Kidney capillary endothelial cell (primary cell): ENCODE measurements at regions not wholly inside any gene's neighbourhood (a gene's known extent, or its start where the extent isn't known, plus 50 kb on each side); places are given as distances from the start of the nearest gene placed in this dataset.
"Not testable (repeated sequence)": the region's sequence is repeated elsewhere in the genome, so short reads cannot be mapped to it uniquely, and the experiment has no call there.

ENCODE experiments used
- DNase-seq: peaks from one replicate; pipeline ENCODE4 v3.0.0-alpha.2; 2018; ENCODE audit warnings: low spot score

GRCh38 chr2:156005531-156005930 lies 327.0 kb downstream of the NR4A2 start:
- no peak for DNase-seq

GRCh38 chr2:156004459-156004858 lies 328.1 kb downstream of the NR4A2 start:
- DNase-seq = no peak

- DNase-seq = no peak
Observed at GRCh38 chr2:156003780-156004179, 328.7 kb downstream of the NR4A2 start.

- no peak for DNase-seq
Observed at GRCh38 chr2:156001851-156002250, 330.7 kb downstream of the NR4A2 start.

GRCh38 chr2:155997538-155997937 lies 335.0 kb downstream of the NR4A2 start:
- DNase-seq = no peak

GRCh38 chr2:155994315-155994714 lies 338.2 kb downstream of the NR4A2 start:
- no peak for DNase-seq

GRCh38 chr2:155983845-155984244 lies 348.7 kb downstream of the NR4A2 start:
- DNase-seq = no peak

- DNase-seq = no peak
Observed at GRCh38 chr2:155982135-155982534, 350.4 kb downstream of the NR4A2 start.

GRCh38 chr2:155980941-155981560 lies 351.5 kb downstream of the NR4A2 start:
- DNase-seq = no peak

- no peak for DNase-seq
Observed at GRCh38 chr2:155975734-155976133, 356.8 kb downstream of the NR4A2 start.

GRCh38 chr2:155972916-155973315 lies 359.6 kb downstream of the NR4A2 start:
- DNase-seq = no peak

GRCh38 chr2:155966064-155966471 lies 366.5 kb downstream of the NR4A2 start:
- DNase-seq = not testable (repeated sequence)

GRCh38 chr2:155965415-155966063 lies 367.0 kb downstream of the NR4A2 start:
- DNase-seq = no peak

- DNase-seq = no peak
Observed at GRCh38 chr2:155961641-155962040, 370.9 kb downstream of the NR4A2 start.

- DNase-seq = no peak
Observed at GRCh38 chr2:155958834-155959233, 373.7 kb downstream of the NR4A2 start.

GRCh38 chr2:155947069-155947468 lies 385.5 kb downstream of the NR4A2 start:
- no peak for DNase-seq

GRCh38 chr2:155944218-155944617 lies 388.3 kb downstream of the NR4A2 start:
- DNase-seq = no peak

- no peak for DNase-seq
Observed at GRCh38 chr2:155930312-155930711, 402.2 kb downstream of the NR4A2 start.

GRCh38 chr2:155917380-155917779 lies 415.1 kb downstream of the NR4A2 start:
- no peak for DNase-seq

GRCh38 chr2:155913356-155913755 lies 419.2 kb downstream of the NR4A2 start:
- no peak for DNase-seq

- DNase-seq = no peak
Observed at GRCh38 chr2:155908567-155908966, 424.0 kb downstream of the NR4A2 start.

GRCh38 chr2:155907211-155907610 lies 425.3 kb downstream of the NR4A2 start:
- no peak for DNase-seq

- DNase-seq = no peak
Observed at GRCh38 chr2:155905657-155906056, 426.9 kb downstream of the NR4A2 start.

- no peak for DNase-seq
Observed at GRCh38 chr2:155904720-155905119, 427.8 kb downstream of the NR4A2 start.
